ENCODE measurements at regions not wholly inside any gene's neighbourhood (a gene's known extent, or its start where the extent isn't known, plus 50 kb on each side); places are given as distances from the start of the nearest gene placed in this dataset.

DNA sequence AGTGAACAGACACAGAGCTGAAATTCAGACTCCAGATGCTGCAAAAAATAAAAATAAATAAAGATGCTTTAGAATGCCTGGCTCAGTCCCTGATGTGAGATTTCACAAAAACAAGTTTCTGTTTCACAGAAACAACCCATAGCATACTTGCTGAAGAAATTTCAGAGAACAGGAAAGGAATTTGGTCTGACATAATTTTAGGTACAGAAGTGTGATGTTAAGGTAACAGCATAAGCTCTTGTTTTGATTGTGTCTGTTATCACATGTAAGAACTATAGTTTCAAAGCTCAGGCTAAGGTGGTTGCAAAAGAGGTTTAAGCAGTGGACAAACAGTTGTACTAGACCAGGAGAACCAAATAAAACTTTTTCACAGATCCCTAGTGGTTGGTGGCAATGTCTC is 152.1 kb downstream of the PTGER3 start:
- no peak for DNase-seq

- no peak for DNase-seq
These were observed 151.4 kb downstream of the PTGER3 start for GRCh38 chr1:70896224-70896623.

DNA sequence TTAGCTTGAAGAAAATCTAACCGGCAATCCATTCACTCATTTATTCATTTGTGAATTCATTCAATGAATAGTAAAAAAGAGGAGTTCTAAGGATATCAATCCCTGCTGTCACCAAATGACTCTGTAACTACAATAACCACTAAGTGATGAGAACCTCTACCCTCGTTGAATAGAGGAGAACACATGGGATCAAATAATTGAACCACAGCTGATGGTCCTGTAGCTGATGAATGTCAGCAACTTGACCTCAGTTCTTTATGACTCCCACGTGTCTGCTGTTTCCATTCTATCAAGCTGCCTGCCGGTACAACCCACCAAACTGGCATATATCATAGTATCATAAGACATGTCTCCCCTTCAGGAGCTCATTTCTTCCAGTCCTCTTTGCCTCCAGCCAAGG is 150.3 kb downstream of the PTGER3 start:
- no peak for DNase-seq

GRCh38 chr1:70899735-70900134 is 147.9 kb downstream of the PTGER3 start:
- DNase-seq = no peak

DNA sequence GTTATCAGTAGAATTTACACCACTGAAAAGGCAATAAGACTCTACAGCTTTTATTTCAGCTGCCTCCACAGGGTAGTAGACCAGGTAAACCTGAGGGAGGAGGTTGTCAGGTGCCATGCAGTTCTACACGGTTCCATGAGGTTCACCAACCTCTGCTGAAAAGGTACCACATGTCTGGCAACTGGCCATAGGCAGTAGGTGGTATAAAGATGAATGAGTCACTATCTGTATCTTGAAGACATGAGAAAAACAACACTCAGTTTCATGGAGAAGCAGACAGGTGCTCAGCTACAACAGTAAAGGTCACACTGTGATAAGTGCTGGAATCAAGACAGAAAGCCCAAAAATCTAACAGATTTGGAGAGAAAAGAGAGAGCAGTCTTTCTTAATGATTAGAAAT is 145.4 kb downstream of the PTGER3 start:
- no peak for DNase-seq

DNA sequence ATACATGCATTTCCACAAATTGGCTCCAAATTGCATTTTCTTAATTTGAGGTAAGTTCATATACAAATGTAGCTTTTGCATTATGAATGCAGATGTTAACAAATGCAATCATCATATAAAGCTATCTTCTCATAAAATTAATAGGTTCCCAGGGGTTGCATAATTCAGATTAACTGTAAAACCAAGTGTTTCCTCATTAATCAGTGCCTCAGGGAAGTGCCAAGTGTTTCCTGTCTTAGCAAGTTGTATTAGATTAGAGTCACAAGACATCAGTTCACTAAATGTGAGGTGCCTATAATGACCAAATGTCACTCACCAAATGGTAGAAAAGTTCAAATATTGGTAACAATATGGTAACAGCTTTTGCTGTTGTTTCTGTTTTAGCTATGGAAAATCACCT is 140.8 kb downstream of the PTGER3 start:
- DNase-seq = no peak

GRCh38 chr1:70907563-70908310 is 139.9 kb downstream of the PTGER3 start:
- no peak for DNase-seq

DNA sequence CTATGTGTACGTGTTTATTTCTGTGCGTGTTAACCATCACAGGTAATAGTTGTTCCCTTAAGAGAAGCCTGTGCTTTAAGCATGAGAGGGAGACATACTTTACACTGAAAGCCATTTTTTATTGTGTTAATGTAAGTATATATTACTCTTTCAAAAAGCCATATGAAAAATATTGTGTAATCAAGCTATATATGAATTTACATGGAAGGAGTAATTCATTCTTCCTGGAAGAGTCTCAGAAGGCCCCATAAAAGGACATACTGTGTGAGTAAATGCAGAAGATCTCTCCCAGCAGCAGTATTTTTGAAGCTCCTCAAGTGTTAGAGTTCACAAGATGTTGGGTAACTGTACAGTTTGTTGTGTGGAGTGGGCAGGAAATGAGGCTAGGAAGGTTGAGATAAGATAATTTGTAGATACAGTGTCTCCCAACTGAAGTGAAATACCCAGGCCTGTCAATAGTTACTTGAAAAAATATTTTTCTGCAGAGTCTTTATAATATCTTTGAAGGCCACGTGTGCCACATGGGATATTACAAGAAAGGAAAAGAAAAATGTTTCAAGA is 138.3 kb downstream of the PTGER3 start:
- DNase-seq = no peak

- DNase-seq = no peak
These were observed 137.6 kb downstream of the PTGER3 start for GRCh38 chr1:70910013-70910412.

- no peak for DNase-seq
These were observed 135.8 kb downstream of the PTGER3 start for GRCh38 chr1:70911861-70912260.

DNA sequence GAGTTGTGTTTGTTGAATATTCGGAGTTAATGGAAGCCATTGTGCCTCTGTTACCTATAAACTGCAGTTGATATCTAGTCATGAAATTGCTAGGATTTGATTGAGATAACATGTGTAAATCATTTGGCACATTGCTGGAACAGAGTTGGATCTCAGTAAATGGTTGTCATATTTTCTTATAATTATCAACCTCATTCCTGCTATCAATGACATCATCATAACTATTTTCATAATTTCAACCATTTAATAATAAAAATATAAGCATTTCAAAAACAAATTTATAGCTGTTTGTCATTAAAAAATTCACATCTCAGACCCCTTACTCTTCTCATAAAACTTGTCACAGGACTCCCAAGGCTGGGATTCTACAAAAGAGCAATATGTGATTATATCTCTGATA is 133.4 kb downstream of the PTGER3 start:
- DNase-seq = no peak

- no peak for DNase-seq
These were observed 132.2 kb downstream of the PTGER3 start for GRCh38 chr1:70915258-70916033.

GRCh38 chr1:70916034-70916427 is 131.6 kb downstream of the PTGER3 start:
- no peak for DNase-seq

DNA sequence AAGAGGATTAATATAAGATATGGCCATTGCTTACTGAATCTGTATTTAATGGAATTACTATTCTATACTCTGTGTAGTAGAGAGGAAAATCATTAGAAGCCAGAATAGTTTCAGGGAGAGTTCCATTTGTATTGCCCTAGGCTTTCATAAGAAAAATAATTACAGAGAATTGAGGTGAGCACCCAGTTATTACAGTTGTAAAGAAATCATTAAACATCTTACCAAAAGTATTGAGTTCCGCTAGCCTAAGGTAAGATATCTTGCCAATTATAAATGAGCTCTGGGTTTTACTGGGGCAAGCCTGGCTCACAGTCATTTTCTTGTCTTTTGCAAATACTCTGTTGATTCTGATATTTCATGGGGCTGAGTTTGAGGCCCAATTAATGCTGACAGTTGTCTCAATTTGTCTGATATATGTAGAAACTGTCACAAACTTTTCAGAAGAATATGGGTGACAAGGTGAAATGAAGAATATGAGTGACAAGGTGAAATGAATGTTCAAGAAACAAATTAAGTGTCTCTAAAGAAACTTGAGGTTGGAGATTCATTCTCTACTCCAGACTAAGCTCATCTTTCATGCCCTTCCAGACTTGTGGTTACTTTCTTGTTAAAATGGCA is 127.8 kb downstream of the PTGER3 start:
- DNase-seq = no peak

Measured in NCI-H1092 (cell line).